ENCODE measurements at regions not wholly inside any gene's neighbourhood (a gene's known extent, or its start where the extent isn't known, plus 50 kb on each side); places are given as distances from the start of the nearest gene placed in this dataset.

GRCh38 chr5:74179701-74180100 lies 460.8 kb downstream of the ENC1 start:
- no peak for TF ChIP-seq CTCF (IDR thresholded peaks at IDR 0.05; ENCODE audit: low read depth, low read length)
- H3K4me3 ChIP-seq (ENCODE audit: low read depth, low read length) = no peak overlapping the region

DNA sequence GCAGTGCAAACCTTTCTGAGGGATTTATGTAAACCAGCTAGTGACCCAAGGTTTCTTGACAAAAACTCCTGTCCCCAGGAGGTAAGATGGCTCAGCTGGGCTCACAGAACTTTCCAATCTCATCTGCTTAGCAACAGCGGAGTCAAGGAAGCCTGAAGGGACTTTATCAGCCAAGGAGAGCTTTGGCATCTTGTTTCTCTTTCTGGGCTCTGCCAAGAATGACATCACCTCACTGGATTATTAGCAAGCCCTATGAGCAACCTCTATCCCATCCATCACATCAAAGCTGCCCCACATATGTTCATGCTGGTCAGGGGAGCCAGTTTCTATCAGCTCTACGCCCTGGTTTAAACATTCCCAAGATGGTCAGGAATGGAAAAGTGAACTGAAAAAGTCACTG lies 461.3 kb downstream of the ENC1 start:
- no peak for TF ChIP-seq CTCF (IDR thresholded peaks at IDR 0.05; ENCODE audit: low read depth, low read length)
- H3K4me3 ChIP-seq (ENCODE audit: low read depth, low read length) = no peak overlapping the region

GRCh38 chr5:74177961-74178360 lies 462.6 kb downstream of the ENC1 start:
- H3K4me3 ChIP-seq (ENCODE audit: low read depth, low read length) = no peak overlapping the region
- TF ChIP-seq CTCF (IDR thresholded peaks at IDR 0.05; ENCODE audit: low read depth, low read length) = no peak

DNA sequence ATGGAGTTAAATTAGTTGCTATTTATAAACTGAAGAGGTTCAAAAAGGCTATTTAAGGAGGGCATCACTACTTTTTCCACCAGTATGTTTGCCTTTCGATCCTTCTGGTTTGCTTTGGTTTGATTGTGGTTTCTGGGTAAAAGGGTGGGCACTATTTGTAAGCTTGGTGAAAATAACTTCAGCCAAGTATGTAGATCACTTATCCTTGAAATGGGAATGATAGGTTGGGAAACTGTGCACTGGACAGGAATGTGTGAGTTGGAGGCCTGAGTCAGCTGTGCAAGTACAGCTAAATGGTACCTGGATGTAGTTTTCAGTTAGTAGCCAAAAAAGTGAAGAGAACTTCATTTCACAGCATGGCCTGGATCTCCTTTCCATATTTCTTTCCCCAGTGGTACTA lies 466.2 kb downstream of the ENC1 start:
- no peak for TF ChIP-seq CTCF (IDR thresholded peaks at IDR 0.05; ENCODE audit: low read depth, low read length)
- H3K4me3 ChIP-seq (ENCODE audit: low read depth, low read length) = no peak overlapping the region

GRCh38 chr5:74173665-74174064 lies 466.9 kb downstream of the ENC1 start:
- H3K4me3 ChIP-seq (ENCODE audit: low read depth, low read length) = no peak overlapping the region
- no peak for TF ChIP-seq CTCF (IDR thresholded peaks at IDR 0.05; ENCODE audit: low read depth, low read length)

DNA sequence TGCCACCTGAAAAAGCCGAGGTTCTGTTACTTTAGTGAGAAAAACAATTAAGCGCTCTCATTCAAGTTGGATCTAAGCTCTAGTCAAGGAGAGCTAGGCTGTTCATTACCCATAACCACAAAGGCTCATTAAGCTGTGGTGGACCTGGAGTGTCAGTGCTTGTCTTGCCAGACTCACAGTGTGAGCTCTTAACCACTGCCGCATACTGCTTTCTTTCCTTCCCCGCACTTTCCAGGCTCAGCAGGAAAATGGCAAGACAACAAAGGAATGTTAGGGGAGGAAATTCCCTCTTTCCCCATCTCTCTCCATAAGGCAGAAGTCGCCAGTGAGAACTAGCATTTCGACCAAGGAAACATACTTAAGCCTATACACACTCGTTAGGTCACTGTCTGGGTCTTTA lies 467.3 kb downstream of the ENC1 start:
- no peak overlapping the region for H3K4me3 ChIP-seq (ENCODE audit: low read depth, low read length)

DNA sequence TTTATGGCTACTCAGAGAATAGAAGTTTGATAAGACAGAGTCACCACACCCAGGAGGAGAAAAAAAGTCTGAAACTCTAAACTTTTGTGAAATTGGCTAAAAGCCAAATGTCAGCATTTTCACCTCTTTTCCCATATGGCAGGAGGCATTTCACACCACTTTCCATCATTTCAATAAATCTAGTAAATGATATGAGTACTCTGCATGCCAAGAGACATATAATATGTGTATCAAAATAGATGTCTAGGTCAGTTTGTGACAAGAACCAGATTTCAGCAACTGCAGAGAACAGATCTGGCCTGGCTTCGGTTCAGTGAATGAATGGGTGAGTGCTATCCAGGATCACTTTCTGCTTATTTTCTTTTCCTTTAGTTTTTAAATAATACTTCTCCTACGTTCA lies 470.8 kb downstream of the ENC1 start:
- no peak overlapping the region for H3K4me3 ChIP-seq (ENCODE audit: low read depth, low read length)
- no peak for TF ChIP-seq CTCF (IDR thresholded peaks at IDR 0.05; ENCODE audit: low read depth, low read length)

More for the DNA sequence above, 467.3 kb downstream of the ENC1 start:
- TF ChIP-seq CTCF (IDR thresholded peaks at IDR 0.05; ENCODE audit: low read depth, low read length) = no peak

Measured in WI38 (cell line).